Pancreas (tissue), 10 donors: ENCODE measurements at regions not wholly inside any gene's neighbourhood (a gene's known extent, or its start where the extent isn't known, plus 50 kb on each side); places are given as distances from the start of the nearest gene placed in this dataset.
A peak's percentile ranks its signal among the peaks of the same experiment; 100 is the strongest.

ENCODE experiments used
- ATAC-seq, 4 donors: fragments of 200-7000 bp; cut with Tn5 transposase; one replicate each; pipeline versions ENCODE4 v1.8.0 to v1.9.1; 2020; ENCODE audit warnings: mild to moderate bottlenecking in 4 of 4, moderate library complexity in 4 of 4
- DNase-seq, 6 donors: peaks; one replicate each; pipeline ENCODE4 v3.0.0-alpha.2; 2020
- FAIRE-seq: peaks from 2 replicates; lab custom pipeline; 2012; peaks lifted over from hg19 to GRCh38; lab: Jason Lieb, UNC
- H3K27ac ChIP-seq, 4 donors: fragments of 200-600 bp; sonication (generic); 1 replicate in 3 of 4; 2 replicates in 1 of 4; pipeline versions ENCODE4 v1.5.0 to v1.8.0; 2020
- H3K27me3 ChIP-seq, 4 donors: fragments of 200-600 bp; one replicate each; pipeline ENCODE4 v1.8.0; 2021
- H3K36me3 ChIP-seq, 3 donors: fragments of 200-600 bp; sonication (generic) in 1 of 3; one replicate each; pipeline versions ENCODE4 v1.5.0 to v1.8.0; 2020 to 2021
- H3K4me1 ChIP-seq, 3 donors: fragments of 200-600 bp; one replicate each; pipeline ENCODE4 v1.8.0; 2021
- H3K4me3 ChIP-seq, 4 donors: fragments of 200-600 bp; sonication (generic) in 2 of 4; one replicate each; pipeline versions ENCODE4 v1.5.0 to v1.8.0; 2020 to 2021
- H3K9me3 ChIP-seq, 4 donors: fragments of 200-600 bp; one replicate each; pipeline ENCODE4 v1.8.0; 2021
- CTCF ChIP-seq, 4 donors: fragments of 200-600 bp; sonication (generic) in 3 of 4; IDR thresholded peaks; one replicate each; pipeline versions ENCODE4 v1.5.0 to v1.8.0; 2021; ENCODE audit warnings: antibody characterized with exemption in 4 of 4
- WGBS, 2 donors: extraction: QIAGEN DNeasy Blood & Tissue Kit; methylation state at CpG; one replicate each; pipeline ENCODE4 v1.1.7; 2013; 5-methylcytosine and 5-hydroxymethylcytosine counted together
- intact Hi-C, 3 donors: fragments of 100-400 bp; cut with DNase I; formaldehyde crosslinking; loops; one replicate each; pipeline versions ENCODE4 v1.11.1 to v1.14.2; 2022
- donor health status: healthy with polysubstance abuse.
- donor health status: DM: no; HTN: no; CAD: no; lungs with moderate emphysema.
- donor health status: DM: no; HTN: no; CAD: no.
- donor health status: control.
- donor health status: control.
- donor health status: Bipolar disorder and iron deficiency.
- donor health status: DM: yes; HTN: yes; CAD: no.
- donor health status: DM: no; HTN: no; CAD: no.
- donor health status: DM: no; HTN: no; CAD: no.
- donor health status: DM: yes; HTN: yes; CAD: no.

DNA sequence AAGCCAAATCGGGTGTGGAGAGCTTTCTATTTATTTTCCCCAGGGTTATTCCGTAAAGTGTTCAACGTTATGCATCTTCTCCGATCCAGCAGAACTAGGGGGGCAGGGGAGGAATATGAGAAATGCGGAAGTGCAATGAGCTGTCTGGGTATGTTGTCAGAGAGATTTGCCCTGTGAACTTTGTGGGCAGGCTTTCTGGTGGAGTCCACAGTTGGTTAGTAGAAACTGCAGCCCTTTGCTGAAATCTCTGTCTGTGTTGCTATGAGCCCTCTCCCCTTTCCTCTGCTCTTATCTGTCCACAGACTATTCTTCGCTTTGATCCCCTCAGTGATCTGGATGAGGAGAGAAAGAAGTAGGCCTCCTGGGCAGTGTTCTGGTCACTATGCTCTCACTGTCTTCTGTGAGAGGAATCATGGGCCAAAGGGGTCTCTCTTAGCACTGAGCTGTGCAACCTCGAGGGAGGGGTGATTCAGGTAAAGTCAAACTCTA lies 158.9 kb upstream of the FUT9 start:
- Histone ChIP-seq H3K27me3 (no peaks in the 10 kb centered on the region), H3K36me3 (no peaks in the 10 kb centered on the region), H3K27ac (no peak overlapping the region), H3K9me3 (no peaks in the 10 kb centered on the region), H3K4me3 (no peak overlapping the region), H3K4me1 (no peaks in the 10 kb centered on the region)
- no peak for TF ChIP-seq CTCF (IDR thresholded peaks at IDR 0.05)
- intact Hi-C loops, result no loop called here
- ATAC-seq (no peak), DNase-seq (no peak), FAIRE-seq (no peak)
- WGBS, 2 donors, result 76 to 80% methylated on average over 7 of the region's 7 CpGs

- no peaks in the 10 kb centered on the region for H3K9me3 ChIP-seq
- no peaks in the 10 kb centered on the region for H3K27me3 ChIP-seq
- intact Hi-C loops, result no loop called here
- DNase-seq, result no peak
- no peak overlapping the region for H3K27ac ChIP-seq
- no peaks in the 10 kb centered on the region for H3K36me3 ChIP-seq
- ATAC-seq, result no peak
- H3K4me3 ChIP-seq, result no peak overlapping the region
- TF ChIP-seq CTCF (IDR thresholded peaks at IDR 0.05), result no peak
- no peaks in the 10 kb centered on the region for H3K4me1 ChIP-seq
- FAIRE-seq, result no peak
These were observed 149.9 kb upstream of the FUT9 start for GRCh38 chr6:95865857-95866256.

DNA sequence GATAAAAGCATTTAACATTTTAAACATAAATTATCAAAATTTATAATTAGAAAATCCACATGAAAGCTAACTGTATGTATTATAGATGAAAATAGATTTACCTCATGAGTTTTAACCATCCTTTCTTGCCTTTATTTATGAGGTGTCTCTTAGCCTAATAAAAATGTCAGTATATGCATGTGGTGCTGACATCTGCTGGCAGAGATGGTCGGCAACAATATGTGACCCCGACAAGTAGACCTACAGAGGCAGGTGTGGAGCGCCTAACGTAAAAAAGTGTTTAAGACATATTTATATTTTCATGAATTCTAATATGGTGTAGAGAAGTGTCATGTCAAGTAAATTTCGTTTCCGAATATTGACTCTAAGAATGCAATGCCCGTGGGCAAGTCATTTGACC lies 149.0 kb upstream of the FUT9 start:
- Histone ChIP-seq H3K27me3 (no peaks in the 10 kb centered on the region), H3K4me1 (no peaks in the 10 kb centered on the region), H3K9me3 (no peaks in the 10 kb centered on the region), H3K4me3 (peak overlapping the region in 2 of 4 donors; percentile 4 to 18), H3K27ac (no peak overlapping the region), H3K36me3 (no peaks in the 10 kb centered on the region)
- peak in 3 of 6 donors; percentile 8 to 20 (median 19) for DNase-seq
- WGBS, 2 donors, result 20 to 23% methylated on average over 7 of the region's 7 CpGs
- peak; percentile 48 to 88 (median 84) for ATAC-seq
- no peak for FAIRE-seq
- TF ChIP-seq CTCF (IDR thresholded peaks at IDR 0.05), result peak in 3 of 4 donors; percentile 12 to 26 (median 12)
- intact Hi-C loops, result no loop called here

GRCh38 chr6:95867205-95867604 lies 148.6 kb upstream of the FUT9 start:
- peak overlapping the region in 2 of 4 donors; percentile 4 to 18 for H3K4me3 ChIP-seq
- FAIRE-seq, result no peak

More at GRCh38 chr6:95867205-95867604, 148.6 kb upstream of the FUT9 start:
- H3K4me1 ChIP-seq, result no peaks in the 10 kb centered on the region
- intact Hi-C loops, result no loop called here
- H3K27ac ChIP-seq, result no peak overlapping the region
- 29 to 37% methylated on average over 5 of the region's 5 CpGs for WGBS, 2 donors
- no peaks in the 10 kb centered on the region for H3K9me3 ChIP-seq
- DNase-seq (no peak), ATAC-seq (peak in 3 of 4 donors; percentile 30 to 56 (median 50))
- no peaks in the 10 kb centered on the region for H3K36me3 ChIP-seq
- TF ChIP-seq CTCF (IDR thresholded peaks at IDR 0.05), result no peak
- no peaks in the 10 kb centered on the region for H3K27me3 ChIP-seq
